Panc1 (cell line): ENCODE measurements at regions not wholly inside any gene's neighbourhood (a gene's known extent, or its start where the extent isn't known, plus 50 kb on each side); places are given as distances from the start of the nearest gene placed in this dataset.

Experiments
- ATAC-seq: fragments of 200-7000 bp; cut with Tn5 transposase; 2 replicates; pipeline ENCODE4 v1.9.1; 2020; ENCODE audit warnings: mild to moderate bottlenecking, moderate library complexity
- BruUV-seq: library from RNA; stranded (reverse); fragments of 400-500 nt; replicated peaks from 2 replicates; lab custom pipeline; 2021; lab: Mats Ljungman, UMichigan
- CTCF ChIA-PET: fragments of 300-600 bp; sonication (Branson Sonifier 250); formaldehyde crosslinking; loops from one replicate; lab custom pipeline; 2022; ENCODE audit warnings: antibody characterized with exemption; lab: Charles Lee
- POLR2A ChIA-PET: fragments of 300-600 bp; sonication (Branson Sonifier 250); formaldehyde crosslinking; loops from one replicate; lab custom pipeline; 2022; ENCODE audit warnings: antibody characterized with exemption; lab: Charles Lee
- DNase-seq: peaks from one replicate; pipeline ENCODE4 v3.0.0-alpha.2; 2010; ENCODE audit warnings: low read depth, low spot score
- H3K27ac ChIP-seq: 2 replicates; pipeline ENCODE4 v1.5.1; 2011; ENCODE audit warnings: mild to moderate bottlenecking, low read length, inconsistent platforms
- H3K27me3 ChIP-seq: fragments of 200-500 bp; sonication (Bioruptor generic); 2 replicates; pipeline ENCODE4 v1.6.0; 2014; ENCODE audit warnings: low read length, inconsistent platforms; ENCODE audit not compliant: control insufficient read depth, insufficient read depth
- H3K36me3 ChIP-seq: fragments of 200-500 bp; sonication (Bioruptor generic); 2 replicates; pipeline ENCODE4 v1.5.1; 2014; ENCODE audit warnings: inconsistent platforms, mild to moderate bottlenecking, low read length, moderate library complexity; ENCODE audit not compliant: control insufficient read depth, insufficient read depth
- H3K4me1 ChIP-seq: 2 replicates; pipeline ENCODE4 v1.5.1; 2011; ENCODE audit warnings: inconsistent platforms, mild to moderate bottlenecking, low read length, moderate library complexity; ENCODE audit not compliant: control insufficient read depth, insufficient read depth
- H3K4me3 ChIP-seq, 2 experiments: 2 replicates each; pipeline ENCODE4 v1.5.1; 2011 to 2012; ENCODE audit warnings: low read depth in 2 of 2, low read length in 2 of 2, mild to moderate bottlenecking in 2 of 2, inconsistent platforms in 1 of 2, moderate library complexity in 1 of 2
- H3K9me3 ChIP-seq: fragments of 200-500 bp; sonication (Bioruptor generic); 2 replicates; pipeline ENCODE4 v1.5.1; 2014; ENCODE audit warnings: low read depth, mild to moderate bottlenecking, inconsistent platforms, low read length, moderate library complexity; ENCODE audit not compliant: control insufficient read depth, insufficient read depth
- POLR2AphosphoS5 ChIP-seq: IDR thresholded peaks from 2 replicates; pipeline ENCODE4 v1.6.1; 2012; ENCODE audit warnings: mild to moderate bottlenecking, low read depth, low read length, moderate library complexity
- SIN3A ChIP-seq: IDR thresholded peaks from 2 replicates; pipeline ENCODE4 v1.6.1; 2012; ENCODE audit warnings: low read depth, mild to moderate bottlenecking, low read length, moderate library complexity, borderline replicate concordance; ENCODE audit not compliant: insufficient read depth
- TCF7L2 ChIP-seq: IDR thresholded peaks from 2 replicates; pipeline ENCODE4 v1.6.1; 2011; ENCODE audit warnings: mild to moderate bottlenecking, low read depth, low read length, inconsistent platforms
- in situ Hi-C: cut with HindIII; loops from 2 replicates; pipeline ENCODE4 v1.10.0; 2016; ENCODE audit warnings: low sequenced_read_pairs, low pct_unique_long_range_greater_than_20kb
- intact Hi-C: fragments of 100-400 bp; cut with micrococcal nuclease; formaldehyde crosslinking; loops from one replicate; pipeline ENCODE4 v1.10.0; 2022; ENCODE audit not compliant: unreplicated experiment
- TF ChIP-seq, protein P1 (sequence below), 2 experiments: IDR thresholded peaks; 2 replicates each; pipeline ENCODE4 v1.6.1; 2011 to 2012; ENCODE audit warnings: low read depth in 2 of 2, control low read depth in 1 of 2, low read length in 1 of 2, mild to moderate bottlenecking in 1 of 2, moderate library complexity in 1 of 2; ENCODE audit not compliant: insufficient read depth in 1 of 2
- TF ChIP-seq, protein P2 (sequence below): fragments of 450-650 bp; IDR thresholded peaks from 2 replicates; pipeline ENCODE4 v1.5.1; 2017; ENCODE audit warnings: mild to moderate bottlenecking

DNA sequence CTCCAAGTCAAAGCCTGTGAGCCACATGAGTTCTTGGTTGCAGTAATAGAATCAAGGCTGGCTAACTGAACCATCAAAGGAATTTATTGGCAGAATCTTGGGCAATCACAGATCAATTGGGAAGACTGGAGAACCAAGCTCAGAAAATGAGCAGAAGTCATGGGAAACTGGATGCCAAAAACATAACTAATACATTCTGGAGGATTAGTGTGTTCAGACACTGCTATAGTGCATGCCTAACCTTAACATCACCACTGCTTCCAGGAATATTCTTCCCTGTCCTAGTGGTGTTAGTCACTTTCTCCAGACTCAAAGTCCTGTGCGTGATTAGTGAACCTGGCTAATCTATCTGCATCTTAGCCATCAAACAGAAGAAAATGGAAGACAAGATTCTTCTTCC lies 843.7 kb downstream of the EFNA5 start:
- in situ Hi-C loops, result no loop called here
- TF ChIP-seq TCF7L2, result no peak
- TF ChIP-seq, protein P1, sequence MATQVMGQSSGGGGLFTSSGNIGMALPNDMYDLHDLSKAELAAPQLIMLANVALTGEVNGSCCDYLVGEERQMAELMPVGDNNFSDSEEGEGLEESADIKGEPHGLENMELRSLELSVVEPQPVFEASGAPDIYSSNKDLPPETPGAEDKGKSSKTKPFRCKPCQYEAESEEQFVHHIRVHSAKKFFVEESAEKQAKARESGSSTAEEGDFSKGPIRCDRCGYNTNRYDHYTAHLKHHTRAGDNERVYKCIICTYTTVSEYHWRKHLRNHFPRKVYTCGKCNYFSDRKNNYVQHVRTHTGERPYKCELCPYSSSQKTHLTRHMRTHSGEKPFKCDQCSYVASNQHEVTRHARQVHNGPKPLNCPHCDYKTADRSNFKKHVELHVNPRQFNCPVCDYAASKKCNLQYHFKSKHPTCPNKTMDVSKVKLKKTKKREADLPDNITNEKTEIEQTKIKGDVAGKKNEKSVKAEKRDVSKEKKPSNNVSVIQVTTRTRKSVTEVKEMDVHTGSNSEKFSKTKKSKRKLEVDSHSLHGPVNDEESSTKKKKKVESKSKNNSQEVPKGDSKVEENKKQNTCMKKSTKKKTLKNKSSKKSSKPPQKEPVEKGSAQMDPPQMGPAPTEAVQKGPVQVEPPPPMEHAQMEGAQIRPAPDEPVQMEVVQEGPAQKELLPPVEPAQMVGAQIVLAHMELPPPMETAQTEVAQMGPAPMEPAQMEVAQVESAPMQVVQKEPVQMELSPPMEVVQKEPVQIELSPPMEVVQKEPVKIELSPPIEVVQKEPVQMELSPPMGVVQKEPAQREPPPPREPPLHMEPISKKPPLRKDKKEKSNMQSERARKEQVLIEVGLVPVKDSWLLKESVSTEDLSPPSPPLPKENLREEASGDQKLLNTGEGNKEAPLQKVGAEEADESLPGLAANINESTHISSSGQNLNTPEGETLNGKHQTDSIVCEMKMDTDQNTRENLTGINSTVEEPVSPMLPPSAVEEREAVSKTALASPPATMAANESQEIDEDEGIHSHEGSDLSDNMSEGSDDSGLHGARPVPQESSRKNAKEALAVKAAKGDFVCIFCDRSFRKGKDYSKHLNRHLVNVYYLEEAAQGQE (IDR thresholded peaks at IDR 0.05; ENCODE audit: insufficient read depth in 1 of 2, low read depth in 2 of 2, low read length in 1 of 2), result no peak
- TF ChIP-seq POLR2AphosphoS5, result no peak
- TF ChIP-seq, protein P2, sequence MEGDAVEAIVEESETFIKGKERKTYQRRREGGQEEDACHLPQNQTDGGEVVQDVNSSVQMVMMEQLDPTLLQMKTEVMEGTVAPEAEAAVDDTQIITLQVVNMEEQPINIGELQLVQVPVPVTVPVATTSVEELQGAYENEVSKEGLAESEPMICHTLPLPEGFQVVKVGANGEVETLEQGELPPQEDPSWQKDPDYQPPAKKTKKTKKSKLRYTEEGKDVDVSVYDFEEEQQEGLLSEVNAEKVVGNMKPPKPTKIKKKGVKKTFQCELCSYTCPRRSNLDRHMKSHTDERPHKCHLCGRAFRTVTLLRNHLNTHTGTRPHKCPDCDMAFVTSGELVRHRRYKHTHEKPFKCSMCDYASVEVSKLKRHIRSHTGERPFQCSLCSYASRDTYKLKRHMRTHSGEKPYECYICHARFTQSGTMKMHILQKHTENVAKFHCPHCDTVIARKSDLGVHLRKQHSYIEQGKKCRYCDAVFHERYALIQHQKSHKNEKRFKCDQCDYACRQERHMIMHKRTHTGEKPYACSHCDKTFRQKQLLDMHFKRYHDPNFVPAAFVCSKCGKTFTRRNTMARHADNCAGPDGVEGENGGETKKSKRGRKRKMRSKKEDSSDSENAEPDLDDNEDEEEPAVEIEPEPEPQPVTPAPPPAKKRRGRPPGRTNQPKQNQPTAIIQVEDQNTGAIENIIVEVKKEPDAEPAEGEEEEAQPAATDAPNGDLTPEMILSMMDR, result no peak
- no peak for TF ChIP-seq SIN3A
- no peak overlapping the region for H3K4me3 ChIP-seq
- no peaks in the 10 kb centered on the region for H3K9me3 ChIP-seq
- ChIA-PET CTCF (no interaction called here), POLR2A (no interaction called here)
- H3K4me1 ChIP-seq, result no peaks in the 10 kb centered on the region
- H3K36me3 ChIP-seq, result no peaks in the 10 kb centered on the region
- intact Hi-C loops, result no loop called here
- ATAC-seq (no peak), DNase-seq (no peak)
- H3K27me3 ChIP-seq, result no peaks in the 10 kb centered on the region
- no peak overlapping the region for H3K27ac ChIP-seq
- no TSS peak for BruUV-seq

DNA sequence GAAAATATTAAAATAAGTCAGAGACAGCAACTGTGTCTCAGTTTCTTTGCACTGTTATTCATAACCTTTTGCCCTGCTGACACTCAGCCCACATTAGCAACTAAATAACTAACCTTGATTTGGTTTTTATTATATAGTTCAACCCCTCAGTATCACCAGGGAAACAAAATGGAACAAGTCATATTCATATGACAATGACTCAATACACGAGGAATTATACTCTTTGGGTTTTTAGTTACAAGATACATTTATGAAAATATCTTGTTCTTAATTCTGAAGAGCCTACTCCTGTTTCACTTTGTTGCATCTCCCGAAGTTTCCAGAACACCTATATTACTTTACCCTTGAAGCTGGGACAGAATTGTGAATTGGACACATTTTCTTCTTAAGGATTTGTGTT lies 845.4 kb downstream of the EFNA5 start:
- no peak overlapping the region for H3K27ac ChIP-seq
- DNase-seq (no peak), ATAC-seq (no peak)
- H3K4me1 ChIP-seq, result no peaks in the 10 kb centered on the region
- ChIA-PET CTCF (no interaction called here), POLR2A (no interaction called here)
- intact Hi-C loops, result no loop called here
- H3K36me3 ChIP-seq, result no peaks in the 10 kb centered on the region
- no peaks in the 10 kb centered on the region for H3K27me3 ChIP-seq
- no peaks in the 10 kb centered on the region for H3K9me3 ChIP-seq
- no TSS peak for BruUV-seq
- in situ Hi-C loops, result no loop called here
- TF ChIP-seq, protein P2, result no peak
- TF ChIP-seq TCF7L2 (no peak), SIN3A (no peak), POLR2AphosphoS5 (no peak)
- TF ChIP-seq, protein P1 (IDR thresholded peaks at IDR 0.05; ENCODE audit: insufficient read depth in 1 of 2, low read depth in 2 of 2, low read length in 1 of 2), result no peak
- no peak overlapping the region for H3K4me3 ChIP-seq
